Progenitor cell of endocrine pancreas (in vitro differentiated cells): ENCODE measurements at regions not wholly inside any gene's neighbourhood (a gene's known extent, or its start where the extent isn't known, plus 50 kb on each side); places are given as distances from the start of the nearest gene placed in this dataset.

Source experiments
- DNase-seq: peaks from one replicate; pipeline ENCODE4 v3.0.0; 2021; ENCODE audit warnings: low spot score; ENCODE audit not compliant: unreplicated experiment
- H3K27ac Mint-ChIP-seq: 2 replicates; pipeline ENCODE4 v1.8.0; 2021; ENCODE audit warnings: mild to moderate bottlenecking, moderate library complexity, mixed read lengths
- H3K27me3 Mint-ChIP-seq: 2 replicates; pipeline ENCODE4 v1.8.0; 2021; ENCODE audit warnings: mixed read lengths
- H3K36me3 Mint-ChIP-seq: 2 replicates; pipeline ENCODE4 v1.8.0; 2022; ENCODE audit warnings: mixed read lengths; ENCODE audit not compliant: insufficient read depth
- H3K4me1 Mint-ChIP-seq: 2 replicates; pipeline ENCODE4 v1.8.0; 2021; ENCODE audit warnings: low read depth, mixed read lengths
- H3K4me3 Mint-ChIP-seq: 2 replicates; pipeline ENCODE4 v1.8.0; 2021; ENCODE audit warnings: low read depth, mild to moderate bottlenecking, moderate library complexity, mixed read lengths
- H3K9me3 Mint-ChIP-seq: 2 replicates; pipeline ENCODE4 v1.8.0; 2021; ENCODE audit warnings: low read depth, mixed read lengths
- TF ChIP-seq, protein P1 (sequence below): fragments of 200-600 bp; sonication (generic); IDR thresholded peaks from one replicate; pipeline ENCODE4 v1.5.0; 2021; ENCODE audit warnings: antibody characterized with exemption, mild to moderate bottlenecking; ENCODE audit not compliant: unreplicated experiment

DNA sequence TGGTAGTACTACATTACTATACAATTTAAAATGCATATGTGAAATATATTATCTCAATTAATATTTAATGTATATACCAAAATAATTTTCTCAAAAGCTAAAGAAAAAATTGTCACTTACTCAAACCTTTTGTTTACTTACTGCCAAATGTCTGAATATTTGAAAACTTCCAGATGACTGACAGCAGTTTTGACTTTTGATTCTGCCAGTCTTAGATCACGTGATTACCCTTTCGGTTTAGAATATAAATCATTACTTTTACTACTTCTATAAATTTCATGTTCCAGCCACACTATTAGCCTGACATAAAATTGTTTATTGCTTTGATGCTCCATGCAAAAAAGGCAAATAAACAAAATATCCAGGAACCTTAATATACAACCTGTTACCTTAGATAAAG, 680.7 kb upstream of the ID4 start:
- Mint-ChIP-seq H3K27ac (no peak overlapping the region), H3K9me3 (peaks cover 4% of the 10 kb centered on the region), H3K4me3 (no peak overlapping the region), H3K4me1 (peaks cover 1% of the 10 kb centered on the region), H3K27me3 (peaks cover 4% of the 10 kb centered on the region), H3K36me3 (no peaks in the 10 kb centered on the region)
- TF ChIP-seq, protein P1, sequence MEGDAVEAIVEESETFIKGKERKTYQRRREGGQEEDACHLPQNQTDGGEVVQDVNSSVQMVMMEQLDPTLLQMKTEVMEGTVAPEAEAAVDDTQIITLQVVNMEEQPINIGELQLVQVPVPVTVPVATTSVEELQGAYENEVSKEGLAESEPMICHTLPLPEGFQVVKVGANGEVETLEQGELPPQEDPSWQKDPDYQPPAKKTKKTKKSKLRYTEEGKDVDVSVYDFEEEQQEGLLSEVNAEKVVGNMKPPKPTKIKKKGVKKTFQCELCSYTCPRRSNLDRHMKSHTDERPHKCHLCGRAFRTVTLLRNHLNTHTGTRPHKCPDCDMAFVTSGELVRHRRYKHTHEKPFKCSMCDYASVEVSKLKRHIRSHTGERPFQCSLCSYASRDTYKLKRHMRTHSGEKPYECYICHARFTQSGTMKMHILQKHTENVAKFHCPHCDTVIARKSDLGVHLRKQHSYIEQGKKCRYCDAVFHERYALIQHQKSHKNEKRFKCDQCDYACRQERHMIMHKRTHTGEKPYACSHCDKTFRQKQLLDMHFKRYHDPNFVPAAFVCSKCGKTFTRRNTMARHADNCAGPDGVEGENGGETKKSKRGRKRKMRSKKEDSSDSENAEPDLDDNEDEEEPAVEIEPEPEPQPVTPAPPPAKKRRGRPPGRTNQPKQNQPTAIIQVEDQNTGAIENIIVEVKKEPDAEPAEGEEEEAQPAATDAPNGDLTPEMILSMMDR = no peak
- DNase-seq = no peak

DNA sequence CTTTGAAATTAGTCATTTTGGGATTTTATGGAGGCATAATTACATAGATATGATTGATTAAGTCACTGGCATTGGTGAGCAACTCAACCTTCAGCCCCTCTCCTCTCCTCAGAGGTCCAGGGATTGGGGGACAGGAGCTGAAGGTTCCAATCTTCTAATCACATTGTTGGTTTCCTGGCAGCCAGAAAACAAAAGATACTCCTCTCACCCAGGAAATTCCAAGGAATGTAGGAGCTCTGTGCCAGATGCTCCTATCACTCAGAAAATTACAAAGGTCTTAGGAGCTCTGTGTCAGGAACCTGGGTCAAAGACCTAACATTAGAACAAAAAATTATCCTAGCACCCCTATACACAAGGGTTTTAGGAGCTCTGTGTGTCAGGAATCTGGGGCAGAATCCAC, 679.7 kb upstream of the ID4 start:
- Mint-ChIP-seq H3K9me3 (no peaks in the 10 kb centered on the region), H3K4me3 (no peak overlapping the region), H3K36me3 (no peaks in the 10 kb centered on the region), H3K27me3 (no peaks in the 10 kb centered on the region), H3K4me1 (peaks cover 1% of the 10 kb centered on the region), H3K27ac (no peak overlapping the region)
- DNase-seq = no peak
- TF ChIP-seq, protein P1 = no peak

DNA sequence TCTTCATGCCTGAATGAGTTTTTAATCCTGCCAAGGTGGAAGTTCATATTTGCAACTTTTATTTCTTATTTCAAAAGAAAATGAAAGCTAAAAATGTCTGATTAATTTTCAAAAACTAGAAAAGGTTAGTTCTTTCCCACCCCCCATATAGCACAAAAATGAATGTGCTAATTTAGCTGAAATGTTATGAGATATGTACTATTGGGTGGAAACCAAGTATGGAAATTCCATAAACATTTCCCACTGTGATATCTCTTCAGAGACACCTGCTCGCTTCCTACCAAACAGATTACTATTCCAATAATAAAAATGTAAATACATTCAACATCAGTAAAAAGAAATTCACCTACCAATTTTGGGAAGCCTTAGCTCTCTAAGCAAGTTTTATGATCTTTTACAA, 678.6 kb upstream of the ID4 start:
- TF ChIP-seq, protein P1 = no peak
- no peak overlapping the region for H3K4me3 Mint-ChIP-seq
- H3K27me3 Mint-ChIP-seq = no peaks in the 10 kb centered on the region
- DNase-seq = no peak
- no peak overlapping the region for H3K27ac Mint-ChIP-seq
- H3K9me3 Mint-ChIP-seq = no peaks in the 10 kb centered on the region
- peaks cover 1% of the 10 kb centered on the region for H3K4me1 Mint-ChIP-seq
- no peaks in the 10 kb centered on the region for H3K36me3 Mint-ChIP-seq

DNA sequence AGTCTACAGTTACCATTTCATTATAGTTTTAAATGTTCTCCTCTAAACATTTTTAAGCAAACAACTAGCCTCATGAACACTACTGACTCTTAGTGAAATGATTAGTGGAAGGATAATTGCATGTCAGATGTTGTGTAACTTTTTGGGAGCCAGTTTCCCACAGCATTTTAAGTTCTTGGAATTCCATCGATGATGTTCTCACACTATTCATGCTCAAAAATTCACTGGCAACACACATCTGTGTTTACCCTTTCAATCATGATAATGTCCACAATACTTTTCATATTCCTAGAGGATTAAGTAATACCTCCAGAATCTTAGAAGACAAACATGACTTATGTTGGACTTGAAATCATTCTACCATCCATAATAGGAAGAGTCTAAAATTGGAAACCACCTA, 678.1 kb upstream of the ID4 start:
- no peaks in the 10 kb centered on the region for H3K27me3 Mint-ChIP-seq
- no peaks in the 10 kb centered on the region for H3K9me3 Mint-ChIP-seq
- TF ChIP-seq, protein P1 = no peak
- H3K4me1 Mint-ChIP-seq = peaks cover 1% of the 10 kb centered on the region
- no peak overlapping the region for H3K4me3 Mint-ChIP-seq
- no peak overlapping the region for H3K27ac Mint-ChIP-seq
- no peak for DNase-seq
- no peaks in the 10 kb centered on the region for H3K36me3 Mint-ChIP-seq

DNA sequence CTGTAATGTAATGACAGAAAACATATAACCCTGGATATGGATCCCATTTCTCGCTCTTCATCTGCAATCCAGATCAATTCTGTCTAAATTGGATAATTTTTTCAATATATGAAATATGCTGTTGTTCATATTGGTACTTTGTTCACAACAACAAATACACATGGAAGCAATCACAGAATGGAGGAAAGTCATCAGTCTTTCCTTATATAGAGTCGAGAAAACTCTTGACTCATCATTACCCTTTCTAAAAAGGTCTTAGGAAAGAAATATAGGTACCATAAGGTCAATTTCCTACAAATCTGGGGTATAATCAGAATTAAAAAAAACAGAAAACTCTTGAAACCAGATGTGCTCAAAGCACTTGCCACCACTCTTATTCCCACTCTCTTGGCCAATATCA, 677.6 kb upstream of the ID4 start:
- no peaks in the 10 kb centered on the region for H3K36me3 Mint-ChIP-seq
- no peaks in the 10 kb centered on the region for H3K9me3 Mint-ChIP-seq
- H3K27me3 Mint-ChIP-seq = no peaks in the 10 kb centered on the region
- TF ChIP-seq, protein P1 = no peak
- H3K4me1 Mint-ChIP-seq = peaks cover 1% of the 10 kb centered on the region
- DNase-seq = no peak
- no peak overlapping the region for H3K4me3 Mint-ChIP-seq
- H3K27ac Mint-ChIP-seq = no peak overlapping the region
